ENCODE measurements at regions not wholly inside any gene's neighbourhood (a gene's known extent, or its start where the extent isn't known, plus 50 kb on each side); places are given as distances from the start of the nearest gene placed in this dataset.

- intact Hi-C loops (cut with DNase I) = no loop called here
- no peaks in the 10 kb centered on the region for H3K27me3 ChIP-seq (ENCODE audit: insufficient read depth in 3 of 3, low read length in 2 of 3)
Observed at GRCh38 chr20:17882834-17883591, 85.6 kb downstream of the SNX5 start.

GRCh38 chr20:17882065-17882833, 86.3 kb downstream of the SNX5 start:
- no peaks in the 10 kb centered on the region for H3K4me1 ChIP-seq
- H3K9me3 ChIP-seq = no peaks in the 10 kb centered on the region
- no peaks in the 10 kb centered on the region for H3K36me3 ChIP-seq (ENCODE audit: insufficient read depth in 1 of 2, low read depth in 1 of 2)
- H3K4me3 ChIP-seq = no peak overlapping the region
- no peak overlapping the region for H3K27ac ChIP-seq
- no peak for ATAC-seq
- intact Hi-C loops (cut with DNase I) = no loop called here
- no peak for TF ChIP-seq CTCF (IDR thresholded peaks at IDR 0.05)
- H3K27me3 ChIP-seq (ENCODE audit: insufficient read depth in 3 of 3, low read length in 2 of 3) = no peaks in the 10 kb centered on the region
- WGBS, 3 donors = 81 to 83% (median 81%) methylated on average over 15 to 17 of the region's 17 CpGs
- no peak for DNase-seq

More at GRCh38 chr20:17882834-17883591, 85.6 kb downstream of the SNX5 start:
- Histone ChIP-seq H3K27ac (no peak overlapping the region), H3K36me3 (ENCODE audit: insufficient read depth in 1 of 2, low read depth in 1 of 2) (no peaks in the 10 kb centered on the region), H3K4me3 (no peak overlapping the region), H3K9me3 (no peaks in the 10 kb centered on the region), H3K4me1 (no peaks in the 10 kb centered on the region)
- no peak for TF ChIP-seq CTCF (IDR thresholded peaks at IDR 0.05)
- WGBS, 3 donors = 77 to 79% (median 78%) methylated on average over 10 of the region's 10 CpGs
- no peak for DNase-seq
- no peak for ATAC-seq

DNA sequence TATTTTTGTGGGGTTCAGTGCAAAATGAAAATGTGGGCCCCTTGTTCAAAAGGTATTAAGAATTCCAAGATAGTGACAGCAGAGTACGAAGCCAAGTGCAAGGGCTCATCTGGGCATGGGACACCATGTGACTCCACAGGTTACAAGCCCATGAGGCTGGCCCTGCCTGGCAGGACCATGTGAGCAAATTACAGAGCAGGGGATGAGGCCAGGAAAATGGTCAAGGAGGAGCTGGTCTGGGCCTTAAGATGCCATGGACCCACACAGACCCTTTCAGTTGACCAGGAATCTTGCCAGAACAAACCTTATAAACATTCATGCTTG, 86.9 kb downstream of the SNX5 start:
- H3K27me3 ChIP-seq (ENCODE audit: insufficient read depth in 3 of 3, low read length in 2 of 3) = no peaks in the 10 kb centered on the region
- intact Hi-C loops (cut with DNase I) = no loop called here
- H3K4me1 ChIP-seq = no peaks in the 10 kb centered on the region
- H3K4me3 ChIP-seq = no peak overlapping the region
- no peak for DNase-seq
- no peak overlapping the region for H3K27ac ChIP-seq
- TF ChIP-seq CTCF (IDR thresholded peaks at IDR 0.05) = no peak
- no peaks in the 10 kb centered on the region for H3K36me3 ChIP-seq (ENCODE audit: insufficient read depth in 1 of 2, low read depth in 1 of 2)
- ATAC-seq = no peak
- H3K9me3 ChIP-seq = no peaks in the 10 kb centered on the region
- 91 to 94% (median 92%) methylated on average over 1 of the region's 1 CpG for WGBS, 3 donors

DNA sequence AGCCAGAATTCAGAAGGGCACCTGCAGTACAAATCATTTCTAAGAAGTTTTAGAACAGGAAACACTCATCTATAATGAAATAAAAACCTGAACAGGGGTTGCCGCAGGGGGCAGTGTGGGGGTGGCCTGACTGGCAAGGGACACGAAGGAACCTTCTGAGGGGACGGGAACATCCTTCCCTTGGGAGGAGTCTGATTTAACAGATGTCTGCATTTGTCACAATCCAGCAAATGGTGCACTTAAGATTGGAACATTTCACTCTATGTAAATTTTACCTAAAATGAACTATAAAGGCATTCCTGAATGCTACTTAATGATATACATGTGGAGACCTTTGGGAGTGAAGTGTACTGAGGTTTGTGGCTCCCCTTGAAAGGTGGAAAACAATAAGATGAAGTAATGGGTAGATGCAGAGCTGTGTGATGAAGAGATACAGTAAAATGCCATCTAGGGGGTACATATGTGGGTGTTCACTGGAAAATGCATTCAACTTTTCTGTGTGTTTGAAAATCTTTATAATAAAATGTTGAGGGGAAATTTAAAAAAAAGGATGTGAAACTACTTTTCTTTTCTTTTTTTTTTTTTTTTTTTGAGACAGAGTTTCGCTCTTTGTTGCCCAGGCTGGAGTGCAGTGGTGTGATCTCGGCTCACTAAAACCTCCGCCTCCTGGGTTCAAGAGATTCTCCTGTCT, 89.5 kb downstream of the SNX5 start:
- Histone ChIP-seq H3K36me3 (ENCODE audit: insufficient read depth in 1 of 2, low read depth in 1 of 2) (no peaks in the 10 kb centered on the region), H3K27me3 (ENCODE audit: insufficient read depth in 3 of 3, low read length in 2 of 3) (no peaks in the 10 kb centered on the region), H3K4me1 (no peaks in the 10 kb centered on the region), H3K4me3 (no peak overlapping the region), H3K27ac (no peak overlapping the region), H3K9me3 (no peaks in the 10 kb centered on the region)
- 57 to 65% (median 62%) methylated on average over 6 of the region's 6 CpGs for WGBS, 3 donors
- DNase-seq (no peak), ATAC-seq (no peak)
- TF ChIP-seq CTCF (IDR thresholded peaks at IDR 0.05) = no peak
- intact Hi-C loops (cut with DNase I) = no loop called here
